NCI-H2107 treated with DMSO at 0.1 percent for 48 hours (cell line): ENCODE measurements at regions not wholly inside any gene's neighbourhood (a gene's known extent, or its start where the extent isn't known, plus 50 kb on each side); places are given as distances from the start of the nearest gene placed in this dataset.

ENCODE experiments used
- DNase-seq: peaks from one replicate; lab custom pipeline; 2025; ENCODE audit not compliant: unreplicated experiment; lab: John Stamatoyannopoulos, UW

DNA sequence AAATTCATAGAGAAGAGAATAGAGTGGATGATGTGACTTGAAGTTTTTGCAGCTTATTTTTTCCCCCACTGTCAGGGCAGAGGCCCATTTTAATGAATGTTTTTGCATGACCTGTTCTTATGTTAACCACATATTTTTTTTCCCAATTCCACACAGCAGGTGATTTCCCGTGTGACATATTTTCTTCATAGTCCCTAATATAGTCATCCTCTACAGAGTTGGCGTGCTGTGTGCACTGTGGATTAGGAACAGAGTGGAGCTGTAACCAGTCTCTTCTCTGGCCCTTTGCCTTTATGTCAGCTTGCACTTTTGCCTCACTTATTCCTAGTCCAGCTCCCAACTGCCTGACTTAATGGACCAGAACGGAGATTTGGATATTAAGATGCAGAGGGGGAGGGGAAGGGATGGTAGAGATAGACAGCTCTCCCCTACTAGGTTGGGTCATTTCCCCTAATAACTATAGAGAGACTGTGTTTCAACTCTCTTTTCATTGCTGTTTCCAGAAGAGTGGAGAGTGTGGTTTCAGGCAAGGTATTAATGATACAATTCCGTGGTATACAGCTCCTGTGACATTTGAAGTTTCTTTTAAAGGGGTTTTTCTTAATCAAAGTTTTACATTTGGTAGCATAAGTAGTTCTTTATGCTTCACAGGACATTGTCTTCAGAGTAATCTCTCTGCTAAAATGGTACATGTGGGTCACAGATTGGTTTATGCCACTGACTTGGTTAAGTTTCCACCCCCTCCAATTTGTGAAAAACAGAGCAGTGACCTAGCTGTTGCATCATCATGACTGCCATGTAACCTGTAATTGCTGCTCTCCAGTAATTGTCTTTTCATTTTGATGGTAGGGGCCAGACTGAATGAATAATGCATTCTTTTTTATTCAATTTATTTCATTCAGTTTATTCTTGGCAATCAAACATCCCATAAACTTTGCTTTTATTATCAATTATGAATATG, 161.3 kb downstream of the HAUS1 start:
- DNase-seq = no peak

DNA sequence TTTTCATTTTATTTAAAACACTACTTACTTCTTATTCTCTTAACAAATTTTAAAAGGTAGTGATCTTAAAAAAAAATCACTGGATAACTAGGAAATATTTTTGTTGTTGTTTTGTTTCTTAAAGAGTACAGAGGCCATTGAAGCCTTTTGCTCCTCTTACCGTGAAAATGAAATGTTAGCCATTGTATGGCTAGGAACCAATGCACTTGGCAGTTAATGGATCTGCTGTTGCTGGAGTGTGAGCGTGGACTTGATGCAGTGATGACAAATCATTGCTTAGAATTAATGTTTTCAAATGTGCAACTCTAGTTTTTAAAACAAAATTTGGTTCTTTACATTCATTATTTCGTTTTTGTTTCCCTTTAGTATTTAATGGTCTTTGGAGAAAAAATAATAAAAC, 162.3 kb downstream of the HAUS1 start:
- no peak for DNase-seq

GRCh38 chr18:46268671-46269070, 164.5 kb downstream of the HAUS1 start:
- no peak for DNase-seq

DNA sequence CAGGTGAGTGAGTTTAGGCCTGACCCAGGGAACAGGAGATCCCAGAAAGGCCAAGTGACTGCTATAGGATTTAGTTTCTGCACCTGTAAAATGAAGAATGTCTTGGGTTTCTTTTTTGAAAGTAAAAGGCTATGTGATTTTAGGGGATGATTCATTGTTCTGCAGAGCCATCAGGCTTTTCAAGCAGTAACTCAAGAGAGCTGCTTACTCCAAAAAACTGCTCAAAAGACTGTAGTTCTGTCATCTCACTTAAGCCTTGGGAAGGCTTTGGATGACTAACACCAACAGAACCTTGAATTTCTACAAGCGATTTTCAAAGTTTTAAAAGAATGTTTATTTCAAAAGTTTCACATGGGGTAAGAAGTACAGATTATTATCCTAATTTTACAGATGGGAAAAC, 165.1 kb downstream of the HAUS1 start:
- DNase-seq = no peak

GRCh38 chr18:46271488-46271887, 167.3 kb downstream of the HAUS1 start:
- DNase-seq = no peak

DNA sequence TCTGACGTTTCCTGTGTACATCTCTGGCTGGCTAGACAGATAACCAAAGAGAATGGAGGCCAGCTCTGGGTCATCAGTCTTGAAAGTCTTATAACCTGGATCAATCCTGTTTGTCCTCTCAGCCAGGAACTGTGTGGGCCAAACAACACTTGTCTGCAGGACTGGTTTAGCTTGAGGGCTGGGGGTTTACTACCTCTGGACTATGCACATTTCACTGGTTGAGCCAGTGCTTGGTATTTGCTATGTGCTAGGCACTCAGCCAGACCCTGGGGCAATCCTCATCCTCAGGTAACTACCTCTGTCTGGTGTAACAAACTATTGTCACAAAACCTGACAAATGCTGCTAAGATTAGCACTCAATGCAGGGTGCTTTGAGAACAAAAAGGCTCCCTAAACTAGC, 169.7 kb downstream of the HAUS1 start:
- DNase-seq = no peak

DNA sequence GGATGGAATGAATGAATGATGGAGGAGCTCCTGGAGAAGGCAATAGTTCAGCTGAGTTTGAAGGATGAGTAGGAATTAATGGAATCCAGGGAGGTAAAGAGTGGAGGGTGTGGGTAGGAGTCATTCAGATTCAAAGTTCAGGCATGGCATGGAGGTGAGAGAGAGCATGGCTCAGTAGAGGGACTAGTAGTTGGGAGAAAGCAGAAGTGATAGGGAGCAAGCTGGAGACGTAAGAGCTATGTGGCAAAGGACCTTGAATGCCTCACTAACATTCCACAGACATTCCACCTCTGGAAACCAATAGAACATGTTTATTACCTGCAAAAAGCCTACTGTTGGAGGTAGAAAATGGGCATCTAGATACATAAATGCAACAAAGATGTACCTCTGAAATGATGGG, 170.1 kb downstream of the HAUS1 start:
- DNase-seq = no peak

- no peak for DNase-seq
Measured at GRCh38 chr18:46275370-46275769, 171.2 kb downstream of the HAUS1 start.

- no peak for DNase-seq
Measured at GRCh38 chr18:46276748-46277147, 172.6 kb downstream of the HAUS1 start.

DNA sequence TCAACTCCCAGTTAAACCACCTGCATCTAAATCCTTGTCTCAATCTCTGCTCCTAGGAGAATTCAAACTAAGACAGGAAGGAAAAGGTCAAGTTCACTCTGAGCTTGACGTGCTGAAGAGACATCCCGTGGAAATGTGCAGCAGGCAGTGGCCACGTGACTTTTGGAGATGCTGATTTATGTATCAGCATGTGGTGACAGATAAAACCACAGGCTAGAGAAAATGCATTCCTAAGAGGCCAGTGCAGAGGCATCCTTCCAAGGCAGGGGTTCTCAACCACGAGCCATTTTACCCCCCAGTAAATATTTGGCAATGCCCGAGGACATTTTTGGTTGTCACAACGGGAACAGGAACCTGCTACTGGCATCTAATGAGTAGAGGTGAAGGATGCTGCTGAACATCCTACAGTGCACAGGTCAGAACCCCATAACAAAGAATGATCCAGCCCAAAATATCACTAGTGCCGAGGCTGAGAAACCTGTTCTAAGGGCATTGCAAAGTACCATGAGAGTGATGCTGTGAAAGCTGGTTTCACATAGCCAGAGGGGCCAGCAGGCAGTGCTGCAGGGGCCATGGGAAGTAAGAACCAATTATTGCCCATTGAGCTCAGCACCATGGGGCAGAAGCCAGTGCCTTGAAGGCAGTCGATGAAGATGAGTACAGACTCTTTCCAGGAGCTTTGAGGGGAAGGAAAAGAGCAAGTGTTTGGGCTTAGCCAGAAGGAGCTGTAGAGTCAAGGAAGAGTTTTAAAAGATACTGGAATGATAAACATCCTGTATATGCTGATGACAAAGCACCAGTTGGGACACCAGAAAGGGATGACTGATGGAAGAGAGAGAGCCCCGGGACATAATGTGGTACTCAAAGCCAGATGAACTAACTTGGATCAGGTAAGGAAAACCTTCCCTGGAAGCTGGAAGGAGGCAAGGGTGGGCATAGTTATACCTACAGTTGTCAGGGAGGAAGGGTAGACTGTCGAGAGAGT, 174.6 kb downstream of the HAUS1 start:
- no peak for DNase-seq

- no peak for DNase-seq
Measured at GRCh38 chr18:46279673-46280072, 175.5 kb downstream of the HAUS1 start.

DNA sequence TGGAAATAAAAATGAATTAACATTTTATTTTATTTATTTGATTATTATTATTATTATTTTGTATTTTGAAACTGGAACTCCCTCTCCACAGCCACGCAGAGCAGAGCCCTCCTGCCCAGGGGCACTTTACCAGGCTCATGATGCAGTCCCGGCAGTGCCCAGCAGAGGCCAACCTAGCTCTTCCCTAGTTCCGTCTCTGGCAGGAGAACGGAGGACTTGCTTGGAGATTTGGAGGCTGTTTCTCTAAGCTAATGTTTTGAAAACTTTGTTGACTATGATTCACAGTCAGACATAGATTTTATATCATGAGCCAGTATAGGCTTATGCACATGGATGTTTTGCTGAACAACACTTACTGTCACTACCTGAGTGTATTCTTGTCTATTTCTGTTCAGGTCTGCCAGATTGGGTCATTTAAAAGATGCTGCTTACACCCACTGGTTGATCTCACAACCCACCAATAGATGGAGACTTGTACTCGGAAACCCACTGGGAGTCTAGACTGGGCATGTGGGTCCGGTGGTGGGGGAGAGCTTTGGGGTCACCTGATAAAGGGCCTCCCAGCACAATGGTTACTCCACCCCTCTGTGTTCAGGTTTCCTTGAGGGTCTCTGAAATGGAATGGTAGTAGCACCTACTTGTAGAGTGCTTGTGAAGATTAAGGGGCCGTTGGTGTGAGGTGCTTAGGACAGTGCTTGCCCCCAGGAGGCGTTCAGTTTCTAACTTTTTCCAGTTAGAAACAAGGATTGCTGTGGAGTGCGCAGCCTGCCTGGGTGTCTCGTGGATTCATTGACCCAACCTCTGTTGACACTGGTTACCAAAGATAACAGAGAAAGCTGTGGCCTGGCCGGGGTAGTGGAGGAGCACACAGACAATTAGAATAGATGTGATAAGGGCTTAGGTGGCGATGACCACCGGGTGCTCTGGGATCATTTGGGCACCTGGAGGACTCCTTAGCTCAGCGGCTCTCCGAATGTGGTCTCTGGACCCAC, 177.3 kb downstream of the HAUS1 start:
- DNase-seq = peak; percentile 75

- DNase-seq = no peak
Measured at GRCh38 chr18:46282177-46282570, 178.0 kb downstream of the HAUS1 start.

DNA sequence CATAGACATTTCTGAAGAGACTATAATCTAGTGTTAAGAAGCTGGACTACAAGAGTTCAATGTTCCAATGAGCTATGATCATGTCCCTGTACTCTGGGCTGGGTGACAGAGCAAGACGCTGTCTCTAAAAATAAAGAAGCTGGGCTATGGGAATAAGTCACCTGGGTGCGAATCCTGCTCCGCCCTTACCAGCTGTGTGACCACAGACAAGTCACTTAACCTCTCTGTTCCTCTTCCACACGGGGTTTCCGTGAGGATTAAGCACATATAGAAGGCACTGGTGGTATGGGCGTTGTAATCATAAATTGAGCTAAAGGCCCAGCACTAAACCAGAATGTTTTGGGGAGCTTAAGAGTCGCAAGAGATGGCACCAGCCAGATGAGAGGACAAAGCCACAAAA, 178.5 kb downstream of the HAUS1 start:
- DNase-seq = no peak

DNA sequence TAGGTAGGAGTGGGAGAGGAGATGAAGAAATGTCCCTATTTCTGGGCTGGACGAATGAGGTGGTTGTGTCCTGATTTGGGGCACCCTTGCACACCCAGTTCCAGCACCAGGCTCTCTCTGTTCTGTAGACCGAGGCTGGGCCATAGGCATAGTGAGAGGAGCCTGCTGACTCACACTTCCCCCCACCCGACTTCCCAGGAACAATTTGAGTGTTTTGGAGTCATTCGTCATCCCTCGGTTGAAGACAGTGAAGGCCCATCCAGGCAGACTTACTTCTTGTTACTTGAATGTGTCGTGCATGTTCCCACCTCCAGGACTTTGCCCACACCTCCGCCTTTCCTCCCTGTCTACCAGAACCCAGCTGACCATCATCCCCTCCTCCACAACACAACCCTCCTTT, 179.1 kb downstream of the HAUS1 start:
- DNase-seq = no peak

DNA sequence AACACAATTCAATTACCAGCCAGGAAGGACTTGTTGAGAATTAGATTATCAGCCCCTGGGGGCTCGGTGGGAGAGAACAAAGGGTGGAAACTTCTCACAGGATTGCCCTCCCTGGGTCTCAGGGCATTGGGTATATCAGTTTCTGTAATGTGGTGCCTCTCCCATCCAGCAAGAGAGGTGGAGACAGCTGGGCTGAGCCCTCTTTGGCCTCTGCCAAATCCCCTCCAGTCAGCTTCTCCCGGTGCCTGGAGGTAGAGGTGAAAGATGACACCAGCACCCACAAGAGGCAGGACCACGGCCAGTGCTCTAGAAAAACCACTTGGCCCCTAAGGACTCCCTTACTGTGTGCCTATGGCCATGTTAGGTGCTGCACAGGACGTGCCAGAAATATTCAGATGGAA, 179.7 kb downstream of the HAUS1 start:
- DNase-seq = peak; percentile 71

DNA sequence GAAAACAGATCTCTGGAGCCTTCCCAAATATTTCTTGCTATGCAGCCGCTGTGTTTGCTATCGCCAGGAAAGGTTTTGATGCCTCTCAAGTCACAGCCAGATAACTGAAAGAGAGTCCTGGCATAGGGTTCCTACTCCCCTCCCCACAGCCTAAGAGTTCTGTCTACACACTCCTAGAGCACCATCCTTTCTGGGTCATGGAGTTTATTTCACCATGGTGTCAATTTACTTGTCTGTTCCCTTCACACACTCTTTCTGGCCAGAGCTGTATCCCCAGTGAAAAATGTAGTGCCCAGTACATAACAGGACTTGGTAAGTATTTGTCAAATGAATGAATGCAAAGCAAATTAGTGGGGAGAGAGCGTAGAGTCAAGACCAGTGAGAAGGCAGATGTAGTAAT, 185.3 kb downstream of the HAUS1 start:
- DNase-seq = no peak

DNA sequence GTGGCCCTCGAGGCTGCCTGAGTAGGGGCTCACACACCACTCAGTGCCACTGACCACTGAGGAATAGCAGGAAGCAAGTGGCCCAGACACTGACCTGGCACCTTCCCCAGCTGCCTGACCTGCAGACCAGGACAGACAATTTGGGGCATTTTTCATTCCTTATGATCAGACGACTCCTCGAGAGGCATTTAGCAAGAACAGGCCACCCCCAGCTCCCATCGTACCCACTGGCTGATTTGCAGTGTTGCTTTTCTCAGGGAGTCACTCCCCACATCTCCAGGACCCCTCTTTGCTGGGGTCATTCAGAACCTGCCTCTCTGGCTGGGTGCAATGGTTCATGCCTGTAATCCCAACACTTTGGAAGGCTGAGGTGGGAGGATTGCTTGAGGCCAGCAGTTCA, 185.7 kb downstream of the HAUS1 start:
- no peak for DNase-seq

GRCh38 chr18:46290440-46291020, 186.3 kb downstream of the HAUS1 start:
- no peak for DNase-seq

DNA sequence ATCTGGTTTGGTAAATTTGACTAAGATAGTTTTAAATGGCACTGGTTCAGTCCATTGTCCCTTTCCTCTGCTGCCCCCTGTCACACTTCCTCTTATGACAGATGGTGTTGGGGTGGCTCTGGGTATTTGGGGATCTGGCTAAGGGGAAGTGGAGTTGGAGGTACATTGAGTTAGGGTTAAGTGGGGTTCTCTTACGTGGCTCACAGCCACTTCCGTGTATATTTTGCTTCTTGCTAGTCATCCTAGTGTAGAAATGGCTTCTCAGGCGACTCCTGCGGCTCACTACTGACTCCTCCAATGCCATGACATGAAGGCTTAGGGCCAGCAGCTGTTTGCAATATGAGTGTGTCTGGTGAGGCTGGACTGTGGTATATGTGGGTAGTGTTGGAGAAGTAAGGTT, 187.0 kb downstream of the HAUS1 start:
- DNase-seq = no peak
